ENCODE measurements at regions not wholly inside any gene's neighbourhood (a gene's known extent, or its start where the extent isn't known, plus 50 kb on each side); places are given as distances from the start of the nearest gene placed in this dataset.

DNA sequence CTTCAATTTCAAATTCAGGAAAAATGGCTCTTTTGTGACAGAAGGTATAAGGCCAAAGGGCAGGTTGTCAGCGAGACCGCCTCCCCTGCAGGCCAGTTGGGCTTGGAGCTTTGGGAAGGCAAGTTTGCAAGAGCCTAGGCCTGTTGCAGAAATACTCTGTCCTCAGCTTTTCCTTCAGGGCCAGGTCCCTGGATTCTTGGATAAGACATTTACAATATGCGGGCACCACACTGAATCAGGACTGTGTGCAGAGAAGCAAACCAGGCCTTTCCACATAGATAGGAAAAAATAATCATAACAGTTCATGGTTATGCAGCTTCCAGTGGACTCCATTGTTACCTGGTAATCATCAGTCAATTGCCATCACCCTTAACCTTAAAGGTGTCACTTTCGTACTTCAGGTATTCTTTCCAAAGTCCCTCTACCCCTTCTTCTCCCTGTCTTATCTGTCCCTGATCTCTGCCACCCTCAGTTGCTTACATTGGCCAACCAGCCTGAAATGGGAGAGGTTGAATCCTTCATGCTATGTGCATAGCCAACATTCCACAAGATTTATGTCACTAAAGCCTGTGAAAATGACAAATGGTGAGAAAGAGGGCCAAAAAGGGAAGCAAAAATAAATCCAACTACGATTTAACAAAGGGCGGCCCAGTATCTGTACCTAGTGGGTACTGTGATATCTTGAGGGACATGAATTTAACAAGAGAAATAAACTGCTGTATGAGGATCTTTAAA lies 304.5 kb upstream of the NFE2L3 start:
- DNase-seq (ENCODE audit: low read depth): no peak

DNA sequence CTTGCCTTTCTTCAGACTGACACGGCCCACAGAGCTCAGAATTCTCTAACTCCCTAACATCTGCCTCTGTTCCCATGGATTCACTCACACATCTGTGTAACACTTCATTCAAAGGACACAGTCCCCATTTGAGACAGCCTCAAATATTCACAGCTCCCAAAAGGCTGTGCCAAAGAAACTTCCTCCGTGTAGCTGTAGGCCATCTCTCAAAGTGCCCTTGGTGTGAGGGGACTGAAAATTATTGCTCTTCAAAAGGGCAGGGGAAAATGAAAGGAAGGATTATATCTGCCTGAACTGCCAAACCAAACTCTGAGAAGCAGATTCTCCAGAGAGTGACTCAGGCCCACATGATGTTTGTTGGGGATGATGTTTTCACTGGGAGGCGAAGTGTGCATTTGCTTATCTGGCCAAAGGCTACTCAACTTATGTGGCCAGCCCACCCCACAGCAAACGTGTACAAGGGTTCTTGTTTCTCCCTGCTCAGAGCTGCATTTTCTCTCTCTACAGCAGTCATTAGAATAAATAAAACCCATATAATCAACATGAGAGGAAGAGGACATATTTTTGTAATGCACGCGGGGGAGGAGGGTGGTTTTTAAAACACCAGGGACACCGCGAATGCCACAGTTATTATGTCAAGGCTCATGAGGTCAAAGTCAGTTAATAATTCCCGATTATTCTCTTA lies 302.4 kb upstream of the NFE2L3 start:
- DNase-seq (ENCODE audit: low read depth): no peak

DNA sequence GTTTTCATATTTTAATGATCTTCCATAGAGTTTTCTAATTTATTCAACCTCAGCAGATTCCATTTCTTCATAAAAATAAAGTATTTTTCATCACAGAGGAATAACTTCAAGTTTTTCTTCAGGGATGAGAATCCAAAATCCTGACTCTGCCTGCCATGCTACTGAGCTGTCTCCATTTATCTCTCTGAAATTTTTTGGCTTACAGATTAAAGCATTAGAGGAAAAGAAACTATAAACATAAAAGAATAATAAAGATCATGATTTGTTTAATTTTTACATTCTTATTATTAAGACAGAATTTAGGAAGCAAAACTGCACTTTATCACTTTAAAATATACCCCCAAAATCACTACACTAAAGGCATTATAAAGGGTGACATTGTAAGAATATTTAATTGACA lies 301.8 kb upstream of the NFE2L3 start:
- no peak for DNase-seq (ENCODE audit: low read depth)

DNA sequence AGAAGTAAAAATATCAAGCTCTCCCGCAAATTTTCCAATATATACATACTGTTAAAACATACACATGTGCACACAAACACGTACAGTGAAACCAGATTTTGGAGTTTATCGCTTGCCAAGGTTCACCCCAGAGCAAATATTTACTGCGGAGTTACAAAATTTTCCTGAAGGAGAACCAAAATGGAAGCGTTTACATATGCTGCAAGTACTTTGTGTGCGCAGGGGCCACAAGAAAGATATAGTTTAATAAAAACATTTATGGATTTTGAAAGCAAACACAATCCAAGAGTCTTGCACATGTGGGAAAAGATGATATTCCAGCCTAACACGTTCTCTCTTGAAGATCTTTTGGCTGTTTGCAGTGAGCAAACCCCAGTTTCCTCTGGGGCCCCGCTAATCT lies 301.3 kb upstream of the NFE2L3 start:
- no peak for DNase-seq (ENCODE audit: low read depth)

DNA sequence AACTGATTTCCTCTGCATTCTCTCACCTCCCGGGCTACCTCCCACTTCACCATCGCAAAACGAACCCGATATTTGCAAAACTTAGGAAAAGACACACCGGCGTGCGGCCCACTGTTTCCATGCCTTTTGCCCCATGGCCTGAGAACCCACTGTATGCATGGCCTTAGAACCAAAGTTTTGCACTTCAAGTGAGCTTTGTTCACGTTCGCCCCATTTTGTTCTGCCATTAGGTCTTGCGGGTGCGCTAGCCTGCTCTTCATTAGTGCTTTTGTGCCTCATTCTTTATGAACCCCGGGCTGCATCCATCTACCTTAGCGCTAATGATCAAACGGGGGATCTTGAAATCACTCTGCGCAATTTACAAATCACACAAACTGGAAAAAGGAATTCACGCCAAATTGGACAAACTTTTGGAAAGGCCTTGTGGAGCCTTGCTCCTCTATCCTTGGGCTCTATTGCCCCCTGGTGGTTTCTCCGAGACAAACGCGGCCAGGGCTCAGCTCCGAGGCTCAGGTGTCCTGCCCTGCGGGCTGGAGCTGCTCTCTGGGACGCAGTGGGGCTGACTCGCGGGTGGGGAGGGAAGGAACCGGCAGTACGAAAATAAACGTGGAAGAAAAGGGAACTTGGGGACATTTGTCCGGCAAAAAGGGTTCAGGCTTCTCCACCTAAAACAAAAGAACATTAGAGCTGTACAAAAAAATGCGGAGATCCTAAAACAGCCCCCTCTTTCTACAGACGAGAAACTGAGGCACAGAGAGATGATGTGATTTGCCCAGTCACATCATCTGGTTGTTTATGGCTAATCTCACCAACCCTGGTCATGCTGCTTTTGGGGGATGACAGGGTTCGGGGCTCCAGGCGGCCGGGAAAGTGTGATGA lies 300.4 kb upstream of the NFE2L3 start:
- DNase-seq (ENCODE audit: low read depth): no peak

DNA sequence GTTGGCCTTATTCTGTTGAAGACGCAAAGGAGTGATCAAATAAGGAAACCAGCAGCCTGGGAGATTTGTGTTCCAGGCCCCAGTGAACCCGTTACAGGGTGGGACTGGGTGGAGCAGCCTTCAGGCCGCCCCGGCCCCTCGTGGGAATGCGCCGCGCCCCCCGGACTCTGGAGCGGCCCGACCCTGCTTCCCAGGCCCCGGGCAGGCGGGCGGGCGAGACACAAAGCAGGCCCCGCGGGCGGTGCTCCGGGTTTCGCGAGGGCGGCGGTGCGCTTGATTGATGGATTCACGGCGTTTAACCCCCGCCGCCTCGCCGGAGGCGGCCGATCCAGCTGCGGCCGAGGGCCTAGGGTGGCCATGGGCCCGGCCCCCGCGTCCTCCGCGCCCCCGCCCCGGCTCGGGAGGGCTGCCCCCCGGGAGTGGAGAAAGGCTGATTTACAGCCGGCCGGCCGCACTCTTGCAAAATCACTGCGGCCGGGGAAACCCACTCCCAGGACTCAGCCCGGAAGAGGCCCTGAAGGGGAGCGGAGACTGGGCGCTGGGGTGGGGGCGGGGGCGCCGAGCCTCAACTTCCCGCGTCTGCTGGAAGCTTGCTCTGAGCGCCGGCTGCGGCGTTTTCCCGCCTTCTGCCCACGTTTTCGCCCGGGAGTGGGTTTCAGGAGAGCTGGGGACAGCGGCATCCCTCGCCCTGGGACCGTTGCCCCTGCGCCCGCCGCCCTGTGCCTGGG lies 299.6 kb upstream of the NFE2L3 start:
- no peak for DNase-seq (ENCODE audit: low read depth)

DNA sequence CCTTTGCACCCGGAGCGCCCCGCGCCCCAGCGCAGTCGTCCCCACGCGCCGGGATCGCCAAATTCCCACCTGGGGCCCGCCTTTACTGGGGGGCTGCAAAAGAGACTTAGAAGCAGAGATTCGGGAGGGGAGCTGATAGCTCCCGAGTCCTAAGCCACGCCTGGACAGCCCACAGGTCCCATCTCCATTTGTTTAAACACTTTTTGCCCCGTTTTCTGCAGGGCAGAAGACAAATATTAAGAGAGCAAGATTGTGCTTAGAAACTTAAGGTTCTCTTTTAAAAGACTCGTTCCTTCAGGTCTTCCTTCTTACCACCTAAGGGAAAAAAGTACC lies 299.1 kb upstream of the NFE2L3 start:
- DNase-seq (ENCODE audit: low read depth): no peak

DNA sequence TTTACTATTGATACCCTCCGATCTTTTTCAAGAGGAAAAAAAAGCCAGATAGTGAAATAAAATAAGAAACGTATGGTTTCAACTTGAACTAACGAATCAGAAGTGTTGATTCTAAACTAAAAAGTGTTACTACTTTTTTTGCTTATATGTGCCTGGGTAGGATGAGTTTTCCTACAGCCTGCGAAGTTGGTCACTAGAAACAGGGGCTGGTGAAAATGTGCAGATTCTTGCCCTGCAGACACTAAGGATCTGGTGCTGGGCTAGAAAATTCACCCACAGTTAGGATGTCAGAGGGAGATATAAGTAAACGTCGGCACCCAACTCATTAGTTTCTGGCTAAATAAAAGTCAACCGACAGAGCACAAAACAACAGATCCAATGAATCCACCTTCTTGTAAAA lies 298.7 kb upstream of the NFE2L3 start:
- no peak for DNase-seq (ENCODE audit: low read depth)

DNA sequence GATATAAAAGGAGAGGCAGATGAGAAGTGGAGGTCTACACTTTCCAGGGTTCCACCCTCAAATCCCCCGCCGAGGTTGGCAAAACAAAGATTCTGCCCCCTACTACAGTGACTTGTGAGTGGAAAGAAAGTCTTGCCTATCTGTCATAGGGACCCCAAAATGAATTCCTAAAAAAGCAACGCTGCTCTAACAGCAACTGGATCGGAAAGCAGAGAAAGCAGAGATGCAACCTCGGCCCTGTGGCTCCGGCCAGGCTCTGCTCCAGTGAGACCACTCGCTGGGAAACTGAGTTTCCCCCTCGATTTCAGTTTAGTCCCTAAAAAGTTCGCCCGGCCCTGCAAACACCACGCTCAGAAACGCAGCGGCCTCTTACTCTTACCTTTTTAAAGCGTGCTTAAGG lies 297.9 kb upstream of the NFE2L3 start:
- DNase-seq (ENCODE audit: low read depth): no peak

DNA sequence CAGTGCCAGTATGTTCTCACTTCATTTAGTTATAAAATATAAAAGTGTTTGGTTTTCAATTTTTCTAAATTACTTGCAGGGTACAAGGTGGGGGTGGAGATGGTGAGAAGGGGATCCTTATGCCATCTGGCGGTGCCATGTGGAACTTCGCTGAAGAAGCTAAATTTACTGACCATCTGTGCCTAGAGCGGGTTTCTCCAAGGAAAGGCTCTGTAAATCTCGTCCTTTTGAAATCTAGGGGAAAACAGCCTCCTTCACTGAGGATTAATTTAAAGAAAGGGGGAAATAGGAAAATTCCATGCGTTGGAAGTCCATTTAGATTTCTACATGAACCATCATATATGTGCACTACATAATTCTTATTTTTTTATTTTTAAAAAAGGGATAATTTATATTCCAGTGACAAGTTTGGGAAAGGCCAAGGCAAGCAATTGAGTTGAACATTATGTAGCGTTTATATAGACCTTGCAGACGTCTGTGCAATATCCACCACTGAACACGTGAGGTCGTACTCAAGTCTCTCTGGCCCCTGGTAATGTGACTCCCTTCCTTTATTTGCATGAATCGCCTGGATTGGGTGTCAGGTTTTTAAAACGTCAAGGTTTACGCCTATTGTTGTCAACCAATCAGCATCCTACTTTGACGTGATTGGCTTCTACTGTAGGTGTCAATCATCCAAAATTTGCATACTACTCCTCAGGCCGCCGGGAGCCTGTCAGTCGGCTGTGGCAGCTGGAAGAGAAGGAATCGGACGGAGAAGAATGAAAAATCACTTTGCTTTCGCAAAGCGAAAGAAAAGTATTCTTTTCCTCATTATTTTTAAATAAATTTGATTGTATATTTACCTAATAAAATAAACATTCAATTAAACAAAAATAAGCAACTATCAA lies 297.1 kb upstream of the NFE2L3 start:
- DNase-seq (ENCODE audit: low read depth): no peak

DNA sequence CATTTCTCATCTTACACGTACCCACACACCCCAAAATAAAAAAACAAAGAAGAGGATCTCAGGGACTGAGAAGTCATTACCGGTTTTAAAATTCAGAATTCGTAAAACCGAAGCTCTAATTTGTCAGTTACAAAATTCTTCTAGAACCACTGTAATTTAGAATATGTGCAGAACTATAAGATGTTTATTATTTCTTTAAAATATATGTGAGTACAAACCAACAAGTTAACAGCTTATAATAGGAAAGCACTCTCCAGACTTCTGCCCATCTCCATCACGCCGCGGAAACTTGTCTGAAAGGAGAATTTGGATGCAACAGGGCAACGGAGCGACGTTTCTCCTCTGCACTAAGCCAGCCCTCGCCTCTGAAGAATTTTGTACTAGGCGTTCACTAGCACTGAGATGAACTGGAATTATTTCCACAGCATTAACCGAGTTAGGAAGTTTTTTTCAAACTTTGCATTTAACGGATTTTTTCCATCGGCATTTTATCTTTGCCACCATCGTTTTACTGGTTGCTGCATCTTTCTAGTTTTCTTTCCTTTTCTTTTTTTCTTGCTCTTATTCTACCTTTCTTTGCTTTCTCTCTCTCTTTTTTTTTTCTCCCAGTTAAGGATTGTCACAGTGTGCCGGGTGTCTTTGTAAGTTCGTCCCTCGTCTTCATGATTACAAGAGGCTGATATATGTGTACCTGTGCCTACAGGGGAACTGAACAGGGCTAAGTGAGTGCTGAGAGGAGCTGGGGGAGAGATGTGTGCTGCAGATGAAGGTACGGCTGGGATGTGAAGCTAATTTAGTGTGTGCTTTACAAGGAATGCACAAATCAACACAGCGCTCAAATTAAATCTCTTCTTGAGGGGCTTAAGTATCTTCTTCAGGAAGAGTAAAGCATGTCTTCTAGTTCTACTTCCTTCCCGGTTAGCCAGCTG lies 295.9 kb upstream of the NFE2L3 start:
- no peak for DNase-seq (ENCODE audit: low read depth)

DNA sequence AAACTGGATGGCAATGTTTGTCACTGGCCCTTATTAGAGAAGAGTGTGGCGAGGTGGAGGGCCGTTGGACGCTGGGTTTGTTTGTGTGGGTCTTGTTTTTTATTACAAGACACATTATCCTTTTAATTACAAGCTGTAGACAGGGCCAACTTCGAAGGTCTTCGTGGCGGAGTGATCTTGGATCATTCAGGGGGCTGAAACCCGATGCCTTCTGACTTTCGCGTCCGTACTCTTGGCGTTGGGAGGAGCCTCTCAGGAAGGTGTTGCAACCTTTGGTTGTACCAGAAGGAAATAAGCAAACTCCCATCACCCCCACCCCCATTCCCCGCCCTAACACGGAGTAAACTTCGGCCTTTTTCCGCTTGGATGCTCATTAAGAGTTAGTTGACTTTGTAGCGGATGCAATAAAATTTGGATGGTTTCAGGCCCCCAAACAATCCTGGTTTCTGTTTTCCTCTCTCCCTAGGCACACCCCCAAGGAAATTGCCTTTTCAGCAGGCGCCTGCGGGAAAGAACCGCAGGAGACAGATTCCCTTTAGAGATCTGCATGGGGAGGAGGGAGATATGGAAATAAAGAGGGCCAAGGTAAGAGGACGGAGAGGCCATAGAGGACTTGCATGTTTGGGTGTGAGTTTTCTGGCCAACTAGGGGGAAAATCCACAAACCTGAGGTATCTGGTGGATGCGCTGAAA lies 294.5 kb upstream of the NFE2L3 start:
- DNase-seq (ENCODE audit: low read depth): no peak

DNA sequence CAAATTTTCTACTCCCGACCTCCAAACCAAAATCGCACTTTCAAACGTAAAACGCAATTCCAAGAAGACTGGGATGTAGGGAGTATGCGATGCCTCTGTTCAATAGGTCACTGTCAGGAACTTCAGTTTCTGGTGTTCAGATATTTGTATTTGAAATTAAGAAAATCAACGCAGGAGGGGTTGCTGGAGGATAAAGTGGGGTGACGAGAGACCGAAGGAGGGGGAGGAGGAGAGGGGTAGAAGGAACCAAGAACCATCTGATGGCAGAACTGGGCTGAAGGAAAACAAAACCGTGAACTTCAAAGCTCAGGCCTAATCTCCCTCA lies 293.8 kb upstream of the NFE2L3 start:
- no peak for DNase-seq (ENCODE audit: low read depth)

DNA sequence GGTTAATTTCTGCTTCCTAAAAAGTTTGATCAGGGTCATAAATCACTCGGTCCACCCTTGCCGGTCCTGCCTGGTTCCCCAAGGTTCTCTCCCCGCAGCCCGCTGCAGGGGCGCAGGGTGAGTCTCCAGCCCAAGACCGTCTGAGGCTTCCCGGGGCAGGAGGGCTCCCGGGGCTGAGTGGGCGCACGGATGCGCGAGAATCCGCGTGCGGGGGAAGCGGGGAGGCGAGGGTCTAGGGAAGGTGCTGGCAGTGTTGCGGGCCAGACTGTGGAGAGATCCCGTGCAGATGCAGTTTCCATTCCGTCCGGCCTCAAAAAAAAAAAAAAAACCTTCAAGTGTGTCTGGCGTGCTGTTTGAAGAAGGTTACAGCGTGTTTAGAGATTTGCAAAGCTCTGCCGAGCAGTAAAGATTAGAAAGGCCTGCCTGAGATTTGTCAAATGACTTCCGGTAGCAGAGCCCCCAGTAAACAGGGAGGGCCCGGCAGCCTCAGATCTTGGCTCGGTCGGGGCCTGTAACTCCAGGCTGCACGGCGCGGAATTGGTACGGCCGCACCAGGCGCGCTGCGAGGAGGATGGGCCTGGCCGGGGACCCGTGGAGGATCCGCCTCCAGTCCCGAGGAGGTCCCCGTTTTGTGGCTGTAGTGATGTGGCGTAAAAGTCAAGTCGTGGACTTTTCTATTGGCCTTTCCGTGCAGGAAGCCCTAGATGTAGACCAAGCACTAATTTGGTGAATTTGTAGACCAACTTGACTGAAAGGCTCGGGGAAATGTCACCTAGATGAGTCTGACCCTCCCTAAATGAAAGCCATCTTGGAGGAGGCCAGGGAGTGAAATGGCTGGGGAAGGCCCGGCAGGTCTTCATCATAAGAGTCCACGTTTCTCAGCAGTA lies 293.2 kb upstream of the NFE2L3 start:
- DNase-seq (ENCODE audit: low read depth): no peak

DNA sequence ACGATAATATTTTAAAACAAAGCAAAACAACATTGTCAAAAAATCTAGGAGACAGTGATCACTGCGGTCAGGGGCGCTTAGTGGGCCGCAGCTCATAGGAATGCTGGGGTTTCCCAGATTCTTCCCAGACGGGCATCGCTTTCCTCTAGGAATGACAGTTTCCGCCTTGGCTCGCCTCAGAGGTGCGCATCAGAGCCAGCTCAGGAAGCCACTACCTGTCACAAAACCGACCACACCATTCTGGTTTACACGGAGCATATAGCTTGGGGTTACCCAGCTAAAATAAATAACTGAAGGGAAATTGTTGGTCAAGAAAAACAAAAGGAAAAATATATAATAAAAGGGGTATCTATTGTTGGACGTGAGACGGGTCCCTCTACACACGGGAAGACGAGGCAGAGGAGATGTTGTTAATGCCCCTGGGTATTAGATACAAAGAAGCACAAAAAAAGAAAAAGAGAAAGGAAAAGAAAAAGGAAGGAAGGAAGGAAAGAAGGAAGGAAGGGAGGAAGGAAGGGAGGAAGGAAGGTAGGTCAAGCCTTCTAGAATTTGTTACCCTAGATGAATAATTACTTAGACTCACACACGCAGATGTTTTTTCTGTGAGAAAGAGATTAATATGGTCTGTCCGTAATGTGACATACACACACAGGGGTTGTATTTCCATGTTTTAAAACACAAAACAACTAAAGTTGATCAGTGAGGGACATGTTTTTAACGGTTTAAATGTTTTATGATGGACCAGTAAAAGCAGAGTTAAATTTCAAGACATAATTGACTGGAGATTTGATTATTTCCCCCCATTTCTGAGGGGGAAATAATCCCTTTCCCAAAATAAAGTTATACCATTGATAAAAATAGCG lies 292.4 kb upstream of the NFE2L3 start:
- DNase-seq (ENCODE audit: low read depth): no peak

DNA sequence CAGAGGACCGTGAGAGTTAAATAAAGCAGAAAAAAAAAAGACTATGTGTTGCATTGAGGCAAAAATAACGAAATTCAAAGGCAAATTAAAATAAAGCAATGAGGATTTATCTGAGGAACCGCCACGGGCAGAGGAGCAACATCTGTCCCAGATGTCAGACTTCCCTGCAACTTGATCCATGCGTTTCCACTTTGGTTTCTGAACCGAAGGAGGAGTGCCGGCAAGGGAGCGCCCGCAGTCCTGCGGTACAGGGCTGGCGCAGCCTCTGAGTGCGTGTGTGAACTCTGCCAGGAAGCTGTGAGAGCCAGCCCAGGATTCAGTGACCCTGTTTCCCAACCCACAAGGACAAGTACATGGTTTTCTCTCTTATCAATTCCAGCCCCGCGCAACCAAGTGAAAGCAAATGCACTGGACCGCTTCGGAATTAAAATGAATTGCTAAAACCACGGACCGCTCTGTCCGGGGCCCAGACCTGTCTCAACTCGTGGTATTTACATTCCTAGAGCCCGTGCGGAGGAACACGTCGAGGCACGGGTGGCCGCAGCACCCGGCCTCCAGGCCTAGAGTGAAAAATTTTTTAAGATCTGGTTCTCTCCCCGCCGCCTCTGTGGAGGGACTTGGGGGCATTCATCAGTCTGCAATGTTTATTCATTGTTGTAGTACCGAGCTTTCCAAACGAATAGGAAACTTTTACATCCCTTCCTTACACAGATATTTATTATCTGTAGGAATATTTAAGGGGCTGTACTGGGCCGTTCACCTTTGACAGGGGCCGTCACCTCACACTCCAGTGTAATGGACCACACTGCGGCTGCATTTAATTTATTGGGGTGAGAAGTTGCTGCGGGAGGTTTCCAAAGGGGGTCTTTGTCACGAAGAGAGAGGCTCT lies 291.5 kb upstream of the NFE2L3 start:
- no peak for DNase-seq (ENCODE audit: low read depth)

DNA sequence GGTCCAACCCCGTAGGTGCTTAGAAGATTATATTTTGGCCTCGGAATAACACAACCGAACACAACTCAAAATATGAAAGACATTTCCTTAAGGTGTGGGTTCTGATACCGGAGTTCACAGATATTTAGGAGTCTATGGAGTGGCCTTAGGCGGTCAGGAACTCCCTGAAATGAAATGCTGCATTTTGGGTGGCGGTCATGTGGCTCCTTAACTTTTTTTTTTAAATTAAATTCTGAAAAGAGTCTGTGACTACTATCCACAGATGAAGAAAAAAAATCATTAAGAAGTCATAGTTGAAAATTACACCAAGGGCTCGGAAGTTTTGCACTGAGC lies 290.9 kb upstream of the NFE2L3 start:
- no peak for DNase-seq (ENCODE audit: low read depth)
